GM19467 (cell line): ENCODE measurements at regions not wholly inside any gene's neighbourhood (a gene's known extent, or its start where the extent isn't known, plus 50 kb on each side); places are given as distances from the start of the nearest gene placed in this dataset.

Experiments
- ATAC-seq: cut with Tn5 transposase; IDR thresholded peaks from one replicate; pipeline ENCODE4 v1.9.1; 2021; ENCODE audit warnings: mild to moderate bottlenecking, moderate library complexity; ENCODE audit not compliant: unreplicated experiment

DNA sequence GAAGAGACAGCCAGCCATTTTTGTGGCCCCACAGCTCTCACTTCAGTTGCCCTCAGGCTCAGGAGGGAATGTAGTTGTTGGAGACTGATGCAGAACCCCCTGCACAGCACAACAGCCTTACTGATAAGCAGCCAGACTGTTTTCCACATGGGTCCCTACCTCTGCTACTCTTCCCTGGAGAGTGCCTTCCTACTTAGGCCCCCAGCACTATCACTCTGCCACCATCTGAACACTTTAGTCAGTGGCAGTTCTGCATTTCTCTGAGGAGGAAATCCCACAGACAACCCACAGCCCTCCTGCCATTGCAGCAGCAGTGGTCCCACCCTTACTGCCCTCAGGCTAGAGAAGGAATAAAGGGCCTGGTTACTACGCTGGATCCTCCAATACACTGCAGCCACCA is 61.8 kb upstream of the PTPRD start:
- ATAC-seq: no peak

DNA sequence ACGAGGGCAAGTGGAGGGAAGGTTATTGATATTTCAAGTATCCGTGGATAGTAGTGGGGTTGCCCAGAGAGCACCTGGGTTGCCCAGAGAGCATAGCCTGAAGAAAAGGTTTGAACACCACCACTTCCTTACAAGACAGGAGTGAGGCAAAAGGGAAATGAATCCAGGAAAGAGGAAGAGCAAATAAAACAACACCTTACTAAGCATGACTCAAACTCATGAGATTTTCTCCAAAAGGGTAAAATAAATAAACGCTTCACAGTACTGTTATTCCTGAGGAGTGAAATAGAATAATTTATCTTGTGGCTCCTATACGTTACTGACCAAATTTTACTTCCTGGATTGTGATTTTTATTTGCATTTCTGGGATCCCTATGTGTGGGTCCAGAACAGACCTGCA is 65.2 kb upstream of the PTPRD start:
- no peak for ATAC-seq

DNA sequence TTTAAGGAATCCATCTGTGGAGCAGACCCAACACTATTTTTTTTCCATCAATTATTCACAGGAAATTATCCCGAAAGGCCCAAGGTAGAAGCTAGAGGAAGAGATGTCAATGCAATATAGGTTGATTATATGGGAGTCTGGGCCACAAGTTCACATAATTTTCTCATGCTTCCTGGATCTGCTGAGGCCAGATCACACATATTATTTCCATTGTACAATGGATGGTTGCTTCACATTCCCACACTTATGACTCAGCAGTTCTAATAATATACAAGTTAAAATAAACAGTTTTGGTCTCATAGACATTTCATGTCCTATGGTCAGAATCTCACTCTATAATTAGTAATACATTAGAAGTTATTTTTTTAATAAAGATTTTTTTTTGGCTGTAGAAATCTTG is 66.0 kb upstream of the PTPRD start:
- ATAC-seq: no peak

DNA sequence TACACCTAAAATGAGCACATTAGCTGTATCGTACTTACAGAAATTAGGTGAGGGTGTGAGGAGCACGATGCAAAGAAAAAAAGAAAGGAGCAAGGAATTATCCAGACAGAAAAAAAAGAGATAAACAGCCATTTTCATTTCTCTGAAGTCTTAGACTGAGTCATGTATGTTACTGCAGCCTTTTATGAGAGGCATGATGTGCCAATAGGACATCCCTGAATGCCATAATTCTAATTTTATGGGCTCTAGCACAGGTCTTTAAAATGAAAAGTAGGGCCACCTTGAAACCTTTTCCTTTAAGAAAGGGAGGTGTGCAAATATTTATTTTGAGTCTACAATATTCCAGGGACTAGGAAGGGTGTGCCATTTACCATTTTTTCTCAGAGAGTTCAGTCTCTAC is 74.1 kb upstream of the PTPRD start:
- ATAC-seq: no peak

DNA sequence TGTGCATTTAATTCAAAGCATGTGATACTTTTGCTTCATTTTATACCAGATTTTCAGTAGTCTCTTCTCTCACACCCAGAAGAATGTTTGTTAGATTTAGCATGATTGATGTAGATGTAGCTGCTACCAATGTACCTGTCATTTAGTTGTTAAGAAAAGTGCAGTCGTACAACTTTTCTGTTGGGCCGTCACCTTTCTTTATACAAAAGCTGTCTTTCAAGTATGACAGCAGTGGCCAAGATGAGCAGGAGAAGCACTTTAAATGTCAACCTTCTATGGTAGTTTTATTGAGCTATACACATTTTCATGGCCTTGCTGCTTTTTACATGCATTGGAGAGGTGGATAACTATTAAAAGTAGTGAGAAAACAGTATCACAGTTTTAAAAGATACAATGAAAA is 77.7 kb upstream of the PTPRD start:
- no peak for ATAC-seq

DNA sequence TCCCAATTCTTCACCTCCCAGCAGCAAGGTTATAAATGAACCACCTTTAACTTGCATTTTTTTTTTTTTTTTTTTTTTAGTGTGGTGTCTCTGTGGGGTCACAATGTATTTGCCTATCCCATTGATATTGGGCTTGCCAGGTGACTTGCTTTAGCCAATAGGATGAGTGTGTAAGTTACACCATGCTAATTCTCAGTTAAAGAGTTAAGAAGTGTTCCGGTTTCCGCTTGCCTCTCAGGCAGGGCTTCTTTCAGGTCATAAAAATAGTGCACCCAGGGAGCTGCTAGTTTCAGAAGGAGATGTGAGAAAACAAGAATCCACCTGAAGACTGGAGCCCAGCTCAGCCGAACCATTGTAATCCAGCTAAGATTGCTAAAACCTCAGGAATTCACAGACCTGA is 84.2 kb upstream of the PTPRD start:
- no peak for ATAC-seq

DNA sequence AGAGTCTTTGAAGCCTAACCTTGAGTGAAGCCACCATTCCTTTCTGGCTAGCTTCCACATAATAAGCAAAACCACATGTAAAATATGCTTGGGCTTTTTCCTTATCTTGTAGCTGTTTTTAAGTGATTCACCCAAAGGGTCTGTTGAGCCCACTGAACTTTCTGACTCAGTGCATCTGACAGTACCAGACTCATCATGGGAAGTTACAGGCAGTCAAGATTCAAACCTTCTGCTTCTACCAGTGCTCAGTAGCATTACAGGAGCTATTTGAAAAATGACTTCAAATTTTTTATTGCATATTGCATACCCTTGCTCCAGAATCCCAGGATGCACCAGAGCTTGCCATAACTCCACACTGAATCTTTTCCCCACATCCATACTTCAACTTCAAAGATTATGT is 87.5 kb upstream of the PTPRD start:
- no peak for ATAC-seq

DNA sequence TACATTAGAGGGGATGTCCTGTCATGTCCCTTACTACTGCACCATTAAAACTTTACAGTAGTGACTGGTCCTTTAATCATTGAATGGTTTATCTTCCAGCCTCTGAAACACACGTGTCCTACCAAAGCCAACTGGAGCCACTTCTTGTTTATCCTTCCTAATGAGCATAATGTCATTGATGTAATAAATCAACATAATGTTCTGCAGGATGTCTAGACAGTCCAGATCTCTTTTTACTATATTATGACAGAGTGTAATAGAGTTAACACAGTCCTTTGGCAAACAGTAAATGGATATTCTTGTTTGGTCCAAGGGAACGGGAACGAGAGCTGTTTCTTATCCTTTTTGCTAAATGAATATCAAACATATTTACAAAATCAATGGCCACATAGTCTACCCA is 88.1 kb upstream of the PTPRD start:
- no peak for ATAC-seq

DNA sequence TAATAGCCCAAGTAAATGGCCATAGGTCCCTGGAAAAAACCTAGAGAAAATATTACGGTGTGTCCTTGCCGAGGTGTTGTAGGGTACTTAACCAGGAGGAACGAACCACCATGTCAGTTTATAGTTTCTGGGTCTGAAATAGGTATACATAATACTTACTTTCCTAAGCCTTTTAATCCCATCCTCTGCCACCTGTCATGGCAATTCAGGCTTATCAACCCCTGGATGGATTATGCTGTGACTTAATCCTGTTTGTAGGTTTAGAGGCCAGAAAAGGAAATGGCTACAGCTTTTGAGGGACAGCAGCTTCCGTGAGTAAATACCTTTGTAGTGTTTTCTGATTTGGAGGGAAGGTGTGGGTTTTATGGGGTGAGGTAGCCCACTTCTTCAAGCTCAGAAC is 89.1 kb upstream of the PTPRD start:
- ATAC-seq: no peak

DNA sequence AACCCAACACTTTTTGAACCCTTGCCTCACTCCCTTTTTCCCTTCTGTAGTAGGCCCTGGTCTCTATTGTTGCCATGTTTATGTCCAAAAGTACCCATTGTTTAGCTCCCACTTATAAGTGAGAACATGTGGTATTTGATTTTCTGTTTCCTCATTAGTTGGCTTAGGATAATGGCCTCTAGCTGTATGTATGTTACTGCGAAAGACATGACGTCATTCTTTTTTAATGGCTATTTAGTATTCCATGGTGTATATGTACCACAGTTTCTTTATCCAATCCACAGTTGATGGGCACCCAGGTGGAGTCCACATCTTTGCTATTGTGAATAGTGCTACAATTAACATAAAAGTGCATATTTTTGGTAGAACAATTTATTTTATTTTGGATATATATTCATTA is 90.3 kb upstream of the PTPRD start:
- ATAC-seq: no peak

DNA sequence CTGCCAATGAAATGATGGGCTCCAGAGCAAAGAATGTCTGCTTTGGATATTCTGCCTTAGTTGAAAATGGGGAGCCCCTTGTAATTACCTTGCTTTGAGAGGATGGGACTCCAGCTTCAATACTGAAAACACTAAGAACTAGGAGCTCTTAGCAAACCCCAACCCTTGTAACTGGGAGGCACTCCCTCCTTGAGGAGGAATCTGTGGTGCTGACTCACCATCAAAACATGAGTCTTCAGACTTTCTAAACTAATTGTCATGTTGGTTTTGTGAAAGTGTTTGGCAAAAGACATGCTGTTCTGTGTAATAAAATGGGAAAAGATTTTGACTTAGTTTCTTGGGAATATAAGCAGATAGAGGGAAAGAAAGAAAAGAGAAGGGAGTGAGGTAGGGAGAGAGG is 91.9 kb upstream of the PTPRD start:
- ATAC-seq: no peak

DNA sequence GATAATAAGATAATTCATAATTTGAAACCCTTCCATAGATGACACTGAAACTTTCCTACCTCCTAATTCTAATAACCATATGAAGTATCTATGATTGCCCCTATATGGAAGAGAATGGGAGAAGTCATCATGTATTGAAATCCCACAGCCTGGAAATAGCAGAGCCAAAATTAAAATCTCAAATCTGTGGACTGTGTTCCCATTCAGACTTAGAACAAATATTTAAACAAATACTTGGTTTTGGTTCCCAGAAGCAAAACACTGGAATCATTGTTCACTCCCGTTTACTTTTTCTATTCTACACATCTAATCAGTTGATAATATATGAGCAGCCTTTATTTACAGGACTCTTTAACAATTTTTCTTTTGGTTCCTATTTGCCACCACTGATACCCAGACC is 92.6 kb upstream of the PTPRD start:
- ATAC-seq: no peak

DNA sequence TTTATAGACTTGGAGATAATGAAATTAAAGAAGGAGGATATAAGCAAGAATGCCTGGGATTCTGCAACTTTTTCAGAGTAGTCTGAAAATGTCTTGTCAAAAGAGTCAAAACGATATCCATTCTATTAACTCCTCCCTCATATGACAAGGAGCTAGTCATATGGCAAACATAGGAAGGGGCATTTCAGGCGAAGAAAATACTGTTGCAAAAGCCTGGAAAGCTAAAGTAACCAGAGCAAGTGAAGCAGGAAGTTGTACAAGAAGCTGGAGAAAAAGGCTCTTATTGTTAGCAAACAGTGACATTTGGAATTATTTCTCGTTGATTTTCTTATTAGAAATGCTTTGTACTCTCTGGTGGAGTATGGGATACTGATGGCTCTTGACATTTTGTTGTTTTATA is 94.0 kb upstream of the PTPRD start:
- ATAC-seq: no peak

DNA sequence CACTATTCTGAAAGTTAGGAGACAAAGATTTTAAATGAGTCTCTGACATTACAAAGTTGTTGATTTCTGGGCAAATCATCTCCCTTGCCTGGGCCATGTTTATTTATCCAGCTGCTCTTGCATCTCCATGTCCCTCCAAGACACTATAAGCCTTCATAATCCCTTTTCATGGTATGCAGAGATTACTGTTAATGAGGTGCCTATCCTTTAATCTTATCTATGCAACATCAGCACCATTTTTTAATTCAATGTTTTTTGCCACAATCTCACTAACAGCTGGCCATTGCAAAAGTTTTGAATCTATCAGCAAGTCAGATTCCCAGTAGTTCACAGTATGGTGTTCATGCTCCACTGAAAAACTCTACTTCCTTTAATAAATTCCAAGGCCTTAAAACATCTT is 108.5 kb upstream of the PTPRD start:
- ATAC-seq: no peak

DNA sequence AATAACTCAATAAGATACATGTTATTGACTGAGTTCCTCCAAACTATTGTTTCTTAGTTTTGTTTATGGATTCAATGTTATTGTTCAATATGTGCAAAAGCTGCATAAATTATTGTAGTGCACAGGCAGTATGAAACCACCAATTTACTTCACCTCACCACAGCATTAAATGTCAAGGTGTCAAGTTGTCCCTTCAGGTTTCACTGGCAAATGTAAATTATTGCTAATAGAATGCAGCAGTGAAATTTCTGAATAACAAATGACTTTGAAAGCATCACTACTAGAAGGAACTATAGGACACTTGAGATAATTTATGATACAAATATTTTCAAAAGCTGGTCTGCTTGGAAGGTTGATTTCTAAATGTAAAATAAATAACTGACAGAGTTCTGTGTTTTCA is 116.4 kb upstream of the PTPRD start:
- ATAC-seq: no peak

DNA sequence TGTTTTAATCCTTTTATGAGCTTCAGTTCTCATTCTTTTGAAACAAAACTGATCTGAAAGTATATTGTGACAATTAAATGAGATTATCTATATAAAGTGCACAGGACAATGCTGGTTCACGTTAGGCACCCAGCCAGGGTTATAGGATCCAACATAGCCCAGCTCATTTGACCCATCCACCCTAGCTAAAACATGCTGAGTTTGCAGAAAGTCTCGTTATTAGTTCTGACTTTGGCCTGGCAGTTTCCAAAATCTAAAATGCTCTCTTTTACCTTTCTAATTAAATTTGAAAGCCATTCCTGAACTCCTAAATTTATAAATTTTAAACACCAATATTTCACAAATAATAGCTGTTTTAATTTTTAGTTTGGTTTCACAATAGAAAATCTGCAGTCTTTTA is 131.9 kb upstream of the PTPRD start:
- ATAC-seq: no peak

DNA sequence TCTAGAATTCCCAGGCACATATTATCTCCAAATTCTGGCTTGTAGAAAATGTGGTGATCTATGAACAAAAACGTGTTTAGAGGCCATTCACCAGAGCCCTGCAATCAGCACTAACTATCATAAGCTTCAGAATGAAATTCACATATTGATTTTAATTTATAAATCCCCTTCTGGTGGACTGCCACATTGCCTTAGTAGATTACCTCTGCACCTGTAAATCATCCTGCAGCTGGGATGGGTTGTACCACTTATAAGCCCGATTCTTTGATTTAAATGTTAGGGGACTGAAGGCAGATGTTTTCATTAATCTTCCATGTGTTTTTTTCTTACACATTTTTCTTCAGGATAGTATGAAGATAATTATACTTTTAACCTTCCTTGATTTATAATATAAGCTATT is 140.7 kb upstream of the PTPRD start:
- ATAC-seq: no peak

DNA sequence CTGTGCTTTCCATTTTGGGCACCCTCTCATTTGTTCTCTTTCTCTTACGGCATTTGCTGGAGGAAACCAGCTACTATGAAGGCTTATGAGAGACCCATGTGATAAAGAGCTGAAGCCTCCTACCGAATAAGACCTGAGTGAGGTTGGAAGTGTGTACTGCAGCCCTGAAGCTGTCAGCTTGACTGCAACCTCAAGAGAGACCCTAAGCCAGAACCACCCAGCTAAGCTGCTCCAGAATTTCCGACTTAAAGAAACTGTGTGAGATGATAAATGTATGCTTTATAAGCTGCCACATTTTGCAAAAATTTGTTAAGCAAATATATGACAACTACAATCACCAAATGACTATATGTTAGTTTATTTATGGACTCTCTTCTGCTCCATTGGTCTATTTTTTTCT is 151.7 kb upstream of the PTPRD start:
- no peak for ATAC-seq

DNA sequence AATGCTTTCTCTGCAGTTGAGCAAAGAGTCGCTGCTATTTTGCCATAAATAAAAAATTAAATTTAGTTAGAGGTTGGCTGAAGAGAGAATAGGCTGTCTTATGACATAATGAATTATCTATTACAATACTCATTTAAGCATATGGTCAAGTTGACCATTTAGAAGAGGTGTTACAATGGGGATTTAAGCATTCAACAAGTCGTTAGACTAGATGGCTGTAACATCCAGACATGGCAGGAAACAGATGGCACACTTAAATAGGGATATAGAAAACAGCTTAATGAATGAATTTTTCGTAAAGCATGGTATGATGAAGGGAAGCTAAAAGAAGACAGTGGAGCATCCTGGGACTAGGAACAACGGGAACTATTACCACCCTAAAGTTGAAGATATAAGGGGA is 160.3 kb upstream of the PTPRD start:
- no peak for ATAC-seq

DNA sequence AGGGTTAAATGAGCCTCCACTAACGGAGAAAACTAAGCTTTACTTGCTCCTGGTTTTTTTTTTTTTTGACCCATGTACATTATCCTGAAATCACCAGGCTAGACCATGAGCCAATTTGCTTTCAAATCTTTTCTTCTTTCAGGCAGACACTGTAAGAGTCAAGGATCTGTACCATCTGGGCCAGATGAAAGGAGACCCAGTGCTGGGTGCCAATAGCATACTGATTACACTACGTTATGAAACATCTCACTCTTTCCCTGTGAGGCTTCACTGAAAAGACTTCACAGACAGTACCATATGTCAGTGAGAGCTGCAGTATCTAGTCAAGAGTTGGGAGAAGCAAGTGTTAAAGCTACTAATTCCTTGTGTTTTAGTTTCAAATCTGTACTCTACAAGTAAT is 161.2 kb upstream of the PTPRD start:
- ATAC-seq: no peak

DNA sequence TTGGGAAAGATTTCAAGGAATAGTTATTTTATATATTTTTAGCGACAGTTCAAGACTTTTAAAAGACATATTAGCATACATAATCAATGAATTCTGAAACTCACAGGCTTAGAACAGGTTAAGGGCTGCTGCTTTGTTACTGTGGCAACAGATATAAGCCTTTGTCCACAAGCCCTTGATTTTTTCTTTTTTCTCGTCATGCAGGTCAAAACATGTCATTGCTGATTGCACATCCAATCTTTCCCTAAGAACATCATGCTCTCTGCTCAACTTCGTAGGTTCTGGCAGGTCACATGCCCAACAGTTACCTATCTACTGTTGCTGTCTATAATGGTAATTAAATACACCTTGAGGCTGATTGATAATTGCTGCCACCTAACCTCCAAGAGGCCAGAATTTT is 172.5 kb upstream of the PTPRD start:
- ATAC-seq: no peak

DNA sequence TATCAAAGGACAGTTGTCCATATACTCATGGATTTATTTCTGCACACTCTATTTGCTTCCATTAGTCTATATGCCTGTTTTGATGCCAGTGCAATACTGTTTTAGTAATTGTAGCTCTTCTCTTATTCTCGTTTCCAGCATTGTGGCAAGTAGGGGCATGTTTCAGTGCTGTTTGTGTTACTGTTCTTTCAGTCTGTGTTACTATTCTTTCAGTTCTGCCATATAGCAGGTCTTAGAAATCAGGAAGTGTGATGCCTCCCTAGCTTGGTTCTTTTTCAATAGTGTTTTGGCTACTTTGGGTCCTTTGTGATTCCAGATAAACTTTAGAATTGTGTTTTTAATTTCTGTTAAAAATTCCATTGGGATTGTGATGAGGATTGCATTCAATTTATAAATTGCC is 180.5 kb upstream of the PTPRD start:
- ATAC-seq: no peak

DNA sequence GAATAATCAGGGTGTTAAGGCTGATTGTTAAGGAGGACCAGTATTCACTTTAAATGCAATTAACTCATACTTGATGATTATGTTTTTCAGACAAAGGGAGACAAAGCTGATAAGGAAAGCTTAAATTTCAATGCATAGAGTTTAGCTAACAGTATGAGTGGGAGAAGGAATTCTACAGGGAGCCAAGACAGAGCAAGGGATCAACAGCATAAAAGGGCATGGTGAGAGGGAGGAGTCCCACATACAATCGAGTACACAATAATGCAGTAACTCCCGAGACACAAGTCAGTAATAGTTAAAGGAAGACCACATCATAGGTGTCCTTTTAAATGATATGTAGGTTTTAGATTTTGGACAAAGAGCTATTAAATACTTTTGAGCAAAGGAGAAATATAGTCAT is 191.7 kb upstream of the PTPRD start:
- no peak for ATAC-seq

DNA sequence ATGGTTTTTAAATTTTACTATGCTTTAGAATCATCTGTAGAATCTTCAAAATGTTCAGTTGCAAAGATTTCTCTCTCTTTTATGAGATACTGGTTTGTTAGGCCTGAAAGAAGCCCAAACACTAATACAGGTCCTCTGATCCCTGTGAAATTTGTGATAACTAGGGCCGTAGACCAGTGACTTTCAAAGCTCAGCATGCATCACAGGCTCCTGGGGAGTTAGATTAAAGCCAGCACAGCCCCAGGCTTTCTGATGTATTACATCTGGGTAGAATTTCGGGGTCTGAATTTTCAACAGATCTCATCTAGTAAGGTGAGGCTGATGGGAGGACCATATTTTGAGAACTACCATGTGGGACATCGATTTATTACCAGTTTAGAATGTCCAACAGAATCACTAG is 194.1 kb upstream of the PTPRD start:
- no peak for ATAC-seq
